Activated CD4-positive, alpha-beta T cell treated with anti-CD3 and anti-CD28 coated beads for 36 hours (primary cell): ENCODE measurements at regions not wholly inside any gene's neighbourhood (a gene's known extent, or its start where the extent isn't known, plus 50 kb on each side); places are given as distances from the start of the nearest gene placed in this dataset.

Experiments
- ATAC-seq: fragments of 200-7000 bp; cut with Tn5 transposase; one replicate; pipeline ENCODE4 v1.10.0; 2021; ENCODE audit warnings: mild to moderate bottlenecking, moderate library complexity
- CTCF ChIA-PET: fragments of 350-600 bp; sonication (Branson Sonifier 250); formaldehyde crosslinking; loops from one replicate; lab custom pipeline; 2021; ENCODE audit warnings: antibody characterized with exemption; lab: Charles Lee
- POLR2A ChIA-PET: fragments of 350-600 bp; sonication (Branson Sonifier 250); formaldehyde crosslinking; loops from one replicate; lab custom pipeline; 2021; ENCODE audit warnings: antibody characterized with exemption, inconsistent platforms; lab: Charles Lee
- DNase-seq: peaks from one replicate; pipeline ENCODE4 v3.0.0-alpha.2; 2020
- H3K27ac Mint-ChIP-seq: one replicate; pipeline ENCODE4 v1.8.0; 2021; ENCODE audit warnings: mixed read lengths
- H3K27me3 Mint-ChIP-seq: one replicate; pipeline ENCODE4 v1.8.0; 2021; ENCODE audit warnings: mixed read lengths
- H3K36me3 Mint-ChIP-seq: one replicate; pipeline ENCODE4 v1.8.0; 2021; ENCODE audit warnings: low read depth, mixed read lengths
- H3K4me1 Mint-ChIP-seq: one replicate; pipeline ENCODE4 v1.8.0; 2021; ENCODE audit warnings: mixed read lengths
- H3K4me3 Mint-ChIP-seq: one replicate; pipeline ENCODE4 v1.8.0; 2021; ENCODE audit warnings: mild to moderate bottlenecking, moderate library complexity, mixed read lengths
- H3K9me3 Mint-ChIP-seq: one replicate; pipeline ENCODE4 v1.8.0; 2021; ENCODE audit warnings: low read depth, mixed read lengths
- intact Hi-C, 2 experiments: fragments of 100-400 bp; cut with DNase I in 1 of 2; cut with micrococcal nuclease in 1 of 2; formaldehyde crosslinking; loops; one replicate each; pipeline versions ENCODE4 v1.14.2 to v1.15.1; 2022 to 2024; cut with DNase I, micrococcal nuclease

GRCh38 chr14:89504602-89505313 is 87.7 kb upstream of the FOXN3 start:
- peak; percentile 40 for ATAC-seq
- H3K9me3 Mint-ChIP-seq, result no peaks in the 10 kb centered on the region
- POLR2A ChIA-PET, result interaction anchor here (0.6 to 1.2 kb wide), 3 partner anchors 15 to 272 kb away, joined by 3 read pairs; no protein-coding TSS in a partner anchor
- no peaks in the 10 kb centered on the region for H3K27me3 Mint-ChIP-seq
- H3K27ac Mint-ChIP-seq, result peak overlapping the region; percentile 23
- CTCF ChIA-PET, result interaction anchor here (0.7 kb wide), 1 partner anchor 301 kb away, joined by 3 read pairs; no protein-coding TSS in a partner anchor
- DNase-seq, result peak; percentile 59
- H3K36me3 Mint-ChIP-seq, result peaks cover 10% of the 10 kb centered on the region
- intact Hi-C loops, result loop anchor here in 1 of 2 experiments (5.0 kb wide), 1 partner anchor 113 kb away; no protein-coding TSS in a partner anchor
- H3K4me1 Mint-ChIP-seq, result peaks cover 53% of the 10 kb centered on the region
- no peak overlapping the region for H3K4me3 Mint-ChIP-seq

GRCh38 chr14:89504091-89504490 is 87.1 kb upstream of the FOXN3 start:
- H3K4me3 Mint-ChIP-seq, result no peak overlapping the region
- H3K27me3 Mint-ChIP-seq, result no peaks in the 10 kb centered on the region
- ChIA-PET CTCF (interaction anchor here (0.6 to 0.7 kb wide), 2 partner anchors 301 to 409 kb away, joined by 3 to 4 read pairs; no protein-coding TSS in a partner anchor), POLR2A (interaction anchor here (0.6 to 1.2 kb wide), 2 partner anchors 109 to 272 kb away, joined by 3 read pairs; no protein-coding TSS in a partner anchor)
- peaks cover 49% of the 10 kb centered on the region for H3K4me1 Mint-ChIP-seq
- H3K36me3 Mint-ChIP-seq, result peaks cover 10% of the 10 kb centered on the region
- no peak for DNase-seq
- intact Hi-C loops, result no loop called here
- no peak for ATAC-seq
- peak overlapping the region; percentile 26 for H3K27ac Mint-ChIP-seq
- H3K9me3 Mint-ChIP-seq, result no peaks in the 10 kb centered on the region

DNA sequence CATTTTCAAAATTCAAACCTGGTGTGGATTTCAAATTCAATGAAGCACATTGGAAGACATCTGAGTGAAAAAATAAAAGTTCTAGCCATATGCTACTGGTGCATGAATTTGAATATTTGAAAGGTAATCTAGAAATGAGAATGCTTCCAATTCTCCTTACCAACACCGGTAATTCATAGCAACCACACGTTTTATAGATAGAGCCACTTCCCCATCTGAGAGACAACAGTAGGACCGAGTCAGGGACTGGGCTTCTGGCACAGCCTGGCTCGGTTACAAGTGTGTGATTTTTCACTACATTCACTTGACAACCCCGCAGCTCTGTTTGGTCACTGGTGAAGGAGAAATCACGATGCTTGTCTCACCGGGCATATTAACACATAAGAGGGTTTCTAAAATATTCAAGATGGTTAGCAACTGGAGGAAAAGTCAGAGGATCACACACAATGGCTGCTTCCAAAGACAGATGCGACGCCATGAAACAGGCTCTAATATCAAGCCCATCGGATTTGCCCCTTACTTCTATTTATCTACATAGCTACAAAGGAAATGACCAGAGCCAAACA is 86.5 kb upstream of the FOXN3 start:
- Mint-ChIP-seq H3K4me1 (peaks cover 43% of the 10 kb centered on the region), H3K36me3 (peaks cover 10% of the 10 kb centered on the region), H3K27me3 (no peaks in the 10 kb centered on the region), H3K4me3 (no peak overlapping the region), H3K27ac (peak overlapping the region; percentile 26), H3K9me3 (no peaks in the 10 kb centered on the region)
- CTCF ChIA-PET, result interaction anchor here (0.6 to 0.7 kb wide), 2 partner anchors 100 to 410 kb away, joined by 3 to 4 read pairs; no protein-coding TSS in a partner anchor
- ATAC-seq, result no peak
- no peak for DNase-seq
- intact Hi-C loops, result no loop called here
- POLR2A ChIA-PET, result no interaction called here

- POLR2A ChIA-PET, result no interaction called here
Observed at GRCh38 chr14:89502966-89503365, 85.9 kb upstream of the FOXN3 start.

GRCh38 chr14:89501381-89501780 is 84.3 kb upstream of the FOXN3 start:
- no peaks in the 10 kb centered on the region for H3K27me3 Mint-ChIP-seq
- ChIA-PET POLR2A (no interaction called here), CTCF (interaction anchor here (1.3 kb wide), 1 partner anchor 15 kb away, joined by 3 read pairs; no protein-coding TSS in a partner anchor)
- DNase-seq, result no peak
- H3K4me3 Mint-ChIP-seq, result no peak overlapping the region
- no peak for ATAC-seq
- no peaks in the 10 kb centered on the region for H3K9me3 Mint-ChIP-seq
- H3K36me3 Mint-ChIP-seq, result peaks cover 10% of the 10 kb centered on the region
- H3K4me1 Mint-ChIP-seq, result peaks cover 26% of the 10 kb centered on the region
- intact Hi-C loops, result no loop called here
- H3K27ac Mint-ChIP-seq, result peak overlapping the region; percentile 37

More at GRCh38 chr14:89502966-89503365, 85.9 kb upstream of the FOXN3 start:
- CTCF ChIA-PET, result interaction anchor here (0.7 kb wide), 1 partner anchor 100 kb away, joined by 3 read pairs; no protein-coding TSS in a partner anchor
- ATAC-seq (no peak), DNase-seq (no peak)
- H3K36me3 Mint-ChIP-seq, result peaks cover 10% of the 10 kb centered on the region
- no peak overlapping the region for H3K4me3 Mint-ChIP-seq
- no peaks in the 10 kb centered on the region for H3K9me3 Mint-ChIP-seq
- intact Hi-C loops, result no loop called here
- H3K4me1 Mint-ChIP-seq, result peaks cover 37% of the 10 kb centered on the region
- no peaks in the 10 kb centered on the region for H3K27me3 Mint-ChIP-seq
- no peak overlapping the region for H3K27ac Mint-ChIP-seq

DNA sequence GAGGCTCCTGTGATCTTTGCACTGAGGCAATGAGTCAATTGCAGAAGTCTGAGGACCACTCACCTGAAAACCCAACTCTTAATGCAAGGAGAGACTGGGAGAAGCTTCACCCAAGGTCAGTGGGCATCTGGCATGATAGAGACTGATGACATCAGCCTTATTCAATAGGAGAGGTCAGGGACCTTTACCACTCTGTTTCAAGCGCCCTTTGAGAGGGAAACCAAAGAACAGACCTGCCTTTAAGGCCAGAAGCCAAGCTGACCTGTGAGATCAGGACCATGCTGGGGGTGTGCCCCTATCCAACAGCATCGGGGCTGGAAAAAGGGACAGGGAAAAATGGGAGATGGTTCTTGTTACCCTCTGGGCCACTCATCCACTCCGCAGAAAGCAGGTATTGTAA is 83.3 kb upstream of the FOXN3 start:
- CTCF ChIA-PET, result interaction anchor here (0.6 kb wide), 1 partner anchor 63 kb away, joined by 3 read pairs; no protein-coding TSS in a partner anchor

DNA sequence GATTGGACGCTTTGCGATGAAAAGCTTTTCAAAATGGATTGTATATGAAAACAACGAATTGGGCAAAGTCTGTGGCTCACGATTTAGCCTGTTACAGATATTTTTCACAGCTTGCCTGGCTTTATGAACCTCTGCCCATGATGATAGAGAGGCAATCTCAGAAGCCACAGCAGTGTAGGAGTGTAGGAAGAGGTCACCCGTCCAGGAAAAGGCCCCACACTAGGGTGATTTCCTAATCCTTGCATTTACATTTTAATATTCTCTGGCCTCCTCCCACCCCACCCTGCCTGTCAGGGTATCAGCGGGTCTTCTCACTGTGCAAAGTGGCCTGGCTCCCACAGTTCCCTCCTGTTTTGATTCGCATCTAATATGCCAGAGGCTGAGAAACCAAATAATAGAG is 81.8 kb upstream of the FOXN3 start:
- no peaks in the 10 kb centered on the region for H3K27me3 Mint-ChIP-seq
- H3K36me3 Mint-ChIP-seq, result peaks cover 12% of the 10 kb centered on the region
- DNase-seq (no peak), ATAC-seq (no peak)
- CTCF ChIA-PET, result no interaction called here
- intact Hi-C loops, result no loop called here
- H3K9me3 Mint-ChIP-seq, result no peaks in the 10 kb centered on the region
- no peak overlapping the region for H3K4me3 Mint-ChIP-seq
- POLR2A ChIA-PET, result no interaction called here
- H3K4me1 Mint-ChIP-seq, result peaks cover 17% of the 10 kb centered on the region
- H3K27ac Mint-ChIP-seq, result no peak overlapping the region

More for the DNA sequence above, 83.3 kb upstream of the FOXN3 start:
- H3K27me3 Mint-ChIP-seq, result no peaks in the 10 kb centered on the region
- DNase-seq (no peak), ATAC-seq (no peak)
- peaks cover 26% of the 10 kb centered on the region for H3K4me1 Mint-ChIP-seq
- no peak overlapping the region for H3K27ac Mint-ChIP-seq
- no peaks in the 10 kb centered on the region for H3K9me3 Mint-ChIP-seq
- POLR2A ChIA-PET, result no interaction called here
- peaks cover 10% of the 10 kb centered on the region for H3K36me3 Mint-ChIP-seq
- H3K4me3 Mint-ChIP-seq, result no peak overlapping the region
- intact Hi-C loops, result no loop called here

GRCh38 chr14:89495718-89496117 is 78.7 kb upstream of the FOXN3 start:
- H3K36me3 Mint-ChIP-seq, result peaks cover 9% of the 10 kb centered on the region
- POLR2A ChIA-PET, result no interaction called here
- ATAC-seq, result no peak
- intact Hi-C loops, result no loop called here
- H3K27me3 Mint-ChIP-seq, result no peaks in the 10 kb centered on the region
- H3K4me3 Mint-ChIP-seq, result no peak overlapping the region
- no peak overlapping the region for H3K27ac Mint-ChIP-seq
- CTCF ChIA-PET, result no interaction called here
- no peak for DNase-seq
- no peaks in the 10 kb centered on the region for H3K9me3 Mint-ChIP-seq
- peaks cover 9% of the 10 kb centered on the region for H3K4me1 Mint-ChIP-seq

DNA sequence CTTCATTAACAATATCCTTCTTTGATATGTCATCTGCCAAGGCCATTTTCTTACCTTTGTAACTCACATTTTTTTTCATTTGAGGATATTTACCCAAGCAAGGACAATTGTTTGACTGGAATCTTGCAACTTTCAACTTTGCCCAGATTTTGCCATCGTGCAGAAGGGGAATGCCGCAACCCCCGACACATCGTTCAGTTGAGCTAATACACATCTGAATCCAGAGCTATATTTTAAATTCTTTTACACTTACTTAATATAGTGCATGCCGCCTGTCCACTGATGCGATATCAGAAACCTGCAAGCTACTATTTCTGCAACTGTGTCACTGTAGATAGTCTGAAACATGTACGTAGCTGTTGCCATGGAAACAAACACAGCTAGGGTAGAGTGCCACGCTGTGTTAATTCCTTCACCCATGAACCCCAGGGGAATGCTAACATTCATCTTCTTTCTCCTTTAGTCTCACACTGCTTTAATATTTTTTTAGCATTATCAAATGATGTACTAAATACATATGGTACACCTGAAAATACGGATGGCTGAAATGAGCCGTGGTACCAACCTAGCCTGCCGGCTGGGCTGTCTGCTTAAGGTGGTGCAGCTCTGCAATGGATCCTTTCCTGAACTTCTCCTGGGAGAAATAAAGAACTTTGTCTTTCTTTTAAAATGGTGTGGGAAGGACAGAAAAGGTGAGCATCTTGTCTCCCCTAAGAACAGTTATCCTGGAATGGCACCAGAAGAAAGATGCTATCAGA is 77.0 kb upstream of the FOXN3 start:
- ChIA-PET POLR2A (no interaction called here), CTCF (interaction anchor here (0.6 to 0.7 kb wide), 3 partner anchors 180 to 799 kb away, joined by 3 read pairs; no protein-coding TSS in a partner anchor)
- no peaks in the 10 kb centered on the region for H3K27me3 Mint-ChIP-seq
- DNase-seq (no peak), ATAC-seq (no peak)
- H3K4me1 Mint-ChIP-seq, result peaks cover 9% of the 10 kb centered on the region
- no peaks in the 10 kb centered on the region for H3K9me3 Mint-ChIP-seq
- H3K27ac Mint-ChIP-seq, result no peak overlapping the region
- peaks cover 7% of the 10 kb centered on the region for H3K36me3 Mint-ChIP-seq
- intact Hi-C loops, result no loop called here
- H3K4me3 Mint-ChIP-seq, result no peak overlapping the region

DNA sequence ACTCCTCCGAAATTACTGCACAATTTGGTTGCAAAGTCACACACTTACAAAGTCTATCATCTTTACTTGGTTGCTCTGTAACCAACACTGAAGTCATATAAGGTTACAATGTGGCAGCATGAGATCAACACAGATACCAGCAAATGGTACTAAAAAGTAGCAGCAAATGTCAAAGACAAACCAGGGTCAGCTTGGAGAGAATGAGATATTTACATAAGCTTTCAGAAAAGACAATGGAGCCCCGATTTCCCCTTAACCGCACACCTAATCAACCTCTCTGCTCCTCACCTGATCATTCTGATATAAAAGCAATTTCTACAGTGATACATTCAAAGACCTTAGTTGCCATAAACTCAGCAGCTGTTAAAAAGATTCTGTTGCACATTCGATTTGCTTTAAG is 76.4 kb upstream of the FOXN3 start:
- no peaks in the 10 kb centered on the region for H3K27me3 Mint-ChIP-seq
- H3K36me3 Mint-ChIP-seq, result peaks cover 7% of the 10 kb centered on the region
- intact Hi-C loops, result no loop called here
- CTCF ChIA-PET, result interaction anchor here (0.6 to 0.7 kb wide), 2 partner anchors 429 to 800 kb away, joined by 3 read pairs; no protein-coding TSS in a partner anchor
- POLR2A ChIA-PET, result no interaction called here
- no peak overlapping the region for H3K4me3 Mint-ChIP-seq
- DNase-seq (no peak), ATAC-seq (no peak)
- H3K27ac Mint-ChIP-seq, result no peak overlapping the region
- peaks cover 9% of the 10 kb centered on the region for H3K4me1 Mint-ChIP-seq
- no peaks in the 10 kb centered on the region for H3K9me3 Mint-ChIP-seq

DNA sequence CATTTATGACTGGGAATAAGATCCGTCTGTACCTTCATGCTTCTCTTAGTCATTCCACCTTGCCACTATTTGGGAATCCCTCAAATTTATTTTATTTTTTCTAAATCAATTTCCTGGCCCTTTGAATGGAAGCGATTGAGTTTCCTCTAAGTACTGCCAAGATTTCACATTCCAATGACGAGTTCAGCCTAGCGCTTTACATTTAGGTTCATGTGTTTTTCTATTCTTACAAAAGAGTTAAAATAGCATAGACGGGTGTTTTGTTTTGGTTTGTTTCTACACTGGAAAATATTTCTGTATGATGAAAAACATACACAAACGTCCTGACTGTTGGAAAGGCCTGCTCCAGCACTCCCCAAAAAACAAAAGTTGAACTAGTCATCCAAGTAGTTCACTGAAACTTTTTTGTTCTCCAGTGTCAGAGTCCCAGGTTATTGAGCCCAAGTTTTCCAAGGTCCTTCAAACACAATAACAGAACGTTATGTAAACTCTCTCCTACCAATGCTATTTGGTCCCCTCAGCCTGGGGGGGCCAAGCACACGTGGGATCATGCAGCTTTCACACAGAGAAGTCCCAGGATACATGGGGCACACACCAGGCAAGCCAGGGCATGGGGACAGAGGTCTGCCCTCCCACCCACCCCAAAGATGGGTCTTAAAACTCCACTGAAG is 74.8 kb upstream of the FOXN3 start:
- peaks cover 13% of the 10 kb centered on the region for H3K4me1 Mint-ChIP-seq
- DNase-seq, result no peak
- intact Hi-C loops, result no loop called here
- POLR2A ChIA-PET, result no interaction called here
- H3K27me3 Mint-ChIP-seq, result no peaks in the 10 kb centered on the region
- H3K27ac Mint-ChIP-seq, result no peak overlapping the region
- no peak for ATAC-seq
- CTCF ChIA-PET, result no interaction called here
- H3K9me3 Mint-ChIP-seq, result no peaks in the 10 kb centered on the region
- no peak overlapping the region for H3K4me3 Mint-ChIP-seq
- H3K36me3 Mint-ChIP-seq, result peaks cover 7% of the 10 kb centered on the region
